H1 (cell line): ENCODE measurements at regions not wholly inside any gene's neighbourhood (a gene's known extent, or its start where the extent isn't known, plus 50 kb on each side); places are given as distances from the start of the nearest gene placed in this dataset.

Source experiments
- CTCF ChIA-PET: fragments of 300-600 bp; sonication (Branson Sonifier 250); formaldehyde crosslinking; loops from one replicate; lab custom pipeline; 2021; ENCODE audit not compliant: partially characterized antibody; lab: Charles Lee
- POLR2A ChIA-PET: fragments of 300-600 bp; sonication (Branson Sonifier 250); formaldehyde crosslinking; loops from one replicate; lab custom pipeline; 2021; ENCODE audit warnings: inconsistent platforms; ENCODE audit not compliant: partially characterized antibody; lab: Charles Lee
- DNase-seq, 2 experiments: peaks; one replicate each; pipeline versions ENCODE4 v3.0.0 to v3.0.0-alpha.2; 2010 to 2022; ENCODE audit warnings: low spot score in 2 of 2, low read depth in 1 of 2, mixed read lengths in 1 of 2
- FAIRE-seq: peaks from 2 replicates; lab custom pipeline; 2011; peaks lifted over from hg19 to GRCh38; lab: Jason Lieb, UNC
- H2AFZ ChIP-seq: 2 replicates; pipeline ENCODE4 v1.8.1; 2012; ENCODE audit warnings: low read length, inconsistent platforms
- H2AK5ac ChIP-seq: 2 replicates; pipeline ENCODE4 v1.6.1; 2013; ENCODE audit warnings: low read depth, low read length
- H2BK120ac ChIP-seq: replicated peaks from 2 replicates; pipeline ENCODE3; 2013; ENCODE audit warnings: low read depth, low read length, inconsistent platforms
- H2BK12ac ChIP-seq: 2 replicates; pipeline ENCODE4 v1.6.1; 2013; ENCODE audit warnings: low read depth, low read length
- H2BK15ac ChIP-seq: 2 replicates; pipeline ENCODE4 v1.6.1; 2013; ENCODE audit warnings: low read length
- H2BK20ac ChIP-seq: 2 replicates; pipeline ENCODE4 v1.6.1; 2013; ENCODE audit warnings: low read length
- H2BK5ac ChIP-seq: 2 replicates; pipeline ENCODE4 v1.6.1; 2013; ENCODE audit warnings: low read depth, low read length
- H3K14ac ChIP-seq: 2 replicates; pipeline ENCODE4 v1.6.1; 2013; ENCODE audit warnings: inconsistent platforms; ENCODE audit not compliant: insufficient read length
- H3K18ac ChIP-seq: 2 replicates; pipeline ENCODE4 v1.6.1; 2013; ENCODE audit warnings: low read length; ENCODE audit errors: extremely low read depth
- H3K23ac ChIP-seq: 2 replicates; pipeline ENCODE4 v1.6.1; 2013; ENCODE audit warnings: inconsistent platforms; ENCODE audit not compliant: insufficient read length
- H3K23me2 ChIP-seq: 2 replicates; pipeline ENCODE4 v1.6.1; 2013; ENCODE audit warnings: low read depth, low read length
- H3K27ac ChIP-seq: 2 replicates; pipeline ENCODE4 v1.6.1; 2011; ENCODE audit warnings: low read depth, low read length, inconsistent platforms
- H3K27me3 ChIP-seq, 4 experiments: replicated peaks in 1 of 4; 1 replicate in 1 of 4; 2 replicates in 3 of 4; pipeline versions ENCODE4 v1.6.1 to v1.8.1; 2011 to 2013; ENCODE audit warnings: low read length in 3 of 4, mild to moderate bottlenecking in 3 of 4, inconsistent platforms in 2 of 4, mixed read lengths in 2 of 4, moderate library complexity in 1 of 4; ENCODE audit not compliant: control insufficient read depth in 3 of 4, insufficient read depth in 3 of 4; ENCODE audit errors: extremely low read depth in 1 of 4
- H3K36me3 ChIP-seq, 4 experiments: 2 replicates each; pipeline versions ENCODE4 v1.6.1 to v1.8.1; 2011 to 2013; ENCODE audit warnings: mild to moderate bottlenecking in 4 of 4, low read length in 3 of 4, moderate library complexity in 2 of 4, control low read depth in 1 of 4, inconsistent platforms in 1 of 4; ENCODE audit not compliant: insufficient read depth in 4 of 4, control insufficient read depth in 2 of 4
- H3K4ac ChIP-seq: replicated peaks from 2 replicates; pipeline ENCODE3; 2013; ENCODE audit warnings: low read length, low read depth, mixed read lengths, inconsistent platforms; ENCODE audit not compliant: insufficient read length
- H3K4me1 ChIP-seq, 4 experiments: replicated peaks in 1 of 4; 1 replicate in 1 of 4; 2 replicates in 3 of 4; pipeline versions ENCODE4 v1.6.1 to v1.8.1; 2011 to 2013; ENCODE audit warnings: low read length in 3 of 4, inconsistent platforms in 2 of 4, mixed read lengths in 1 of 4; ENCODE audit not compliant: insufficient read depth in 4 of 4, control insufficient read depth in 3 of 4
- H3K4me2 ChIP-seq, 2 experiments: 2 replicates each; pipeline versions ENCODE4 v1.6.1 to v1.8.1; 2011 to 2013; ENCODE audit warnings: low read depth in 2 of 2, low read length in 2 of 2, control low read depth in 1 of 2, inconsistent platforms in 1 of 2, mild to moderate bottlenecking in 1 of 2; ENCODE audit not compliant: insufficient read depth in 1 of 2
- H3K4me3 ChIP-seq, 4 experiments: fragments of 200-600, 300-600 bp in 1 of 4; sonication (generic), shearing (Covaris generic), sonication (Bioruptor Twin) in 1 of 4; 2 replicates each; pipeline versions ENCODE4 v1.5.1 to v1.8.1; 2011 to 2016; ENCODE audit warnings: low read length in 4 of 4, low read depth in 3 of 4, control low read depth in 2 of 4, inconsistent platforms in 2 of 4, mild to moderate bottlenecking in 2 of 4, mixed read lengths in 1 of 4, moderate library complexity in 1 of 4; ENCODE audit not compliant: insufficient read depth in 2 of 4; ENCODE audit errors: extremely low read depth in 1 of 4
- H3K56ac ChIP-seq: replicated peaks from 2 replicates; pipeline ENCODE3; 2013; ENCODE audit warnings: low read depth, mild to moderate bottlenecking, mixed read lengths, low read length, inconsistent platforms; ENCODE audit not compliant: insufficient read length
- H3K79me1 ChIP-seq: 2 replicates; pipeline ENCODE4 v1.6.1; 2013; ENCODE audit warnings: low read depth, low read length, control low read depth
- H3K79me2 ChIP-seq, 2 experiments: 2 replicates each; pipeline versions ENCODE4 v1.6.1 to v1.8.1; 2012 to 2013; ENCODE audit warnings: low read length in 2 of 2, mild to moderate bottlenecking in 2 of 2, inconsistent platforms in 1 of 2; ENCODE audit not compliant: insufficient read depth in 2 of 2, control insufficient read depth in 1 of 2
- H3K9ac ChIP-seq, 4 experiments: replicated peaks in 1 of 4; 1 replicate in 1 of 4; 2 replicates in 3 of 4; pipeline versions ENCODE4 v1.6.1 to v1.8.1; 2011 to 2013; ENCODE audit warnings: low read depth in 3 of 4, low read length in 3 of 4, control low read depth in 2 of 4, mild to moderate bottlenecking in 2 of 4, moderate library complexity in 2 of 4, inconsistent platforms in 1 of 4; ENCODE audit errors: extremely low read depth in 1 of 4
- H3K9me3 ChIP-seq, 2 experiments: 2 replicates each; pipeline versions ENCODE4 v1.6.1 to v1.8.1; 2012 to 2013; ENCODE audit warnings: mild to moderate bottlenecking in 2 of 2, moderate library complexity in 2 of 2, control low read depth in 1 of 2, inconsistent platforms in 1 of 2, low read depth in 1 of 2, low read length in 1 of 2, mixed read lengths in 1 of 2; ENCODE audit not compliant: insufficient read depth in 2 of 2
- H4K20me1 ChIP-seq, 2 experiments: replicated peaks in 1 of 2; 2 replicates each; pipeline versions ENCODE3 to v1.8.1; 2011 to 2013; ENCODE audit warnings: inconsistent platforms in 2 of 2, low read length in 2 of 2, mild to moderate bottlenecking in 1 of 2; ENCODE audit not compliant: insufficient read depth in 2 of 2, control insufficient read depth in 1 of 2
- H4K5ac ChIP-seq: 2 replicates; pipeline ENCODE4 v1.6.1; 2013; ENCODE audit warnings: low read length, low read depth, mixed read lengths, inconsistent platforms; ENCODE audit not compliant: insufficient read length
- H4K8ac ChIP-seq: 2 replicates; pipeline ENCODE4 v1.8.0; 2013; ENCODE audit warnings: mild to moderate bottlenecking, moderate library complexity, low read length, inconsistent platforms; ENCODE audit not compliant: insufficient read depth; ENCODE audit errors: extremely low read depth
- H4K91ac ChIP-seq: replicated peaks from 2 replicates; pipeline ENCODE3; 2013; ENCODE audit warnings: low read length, mixed read lengths, inconsistent platforms; ENCODE audit not compliant: insufficient read length
- CEBPB ChIP-seq: IDR thresholded peaks from 2 replicates; pipeline ENCODE4 v1.6.1; 2012; ENCODE audit warnings: low read depth, low read length
- FOSL1 ChIP-seq: IDR thresholded peaks from 2 replicates; pipeline ENCODE4 v1.6.1; 2011; ENCODE audit warnings: mild to moderate bottlenecking, low read depth, low read length, moderate library complexity; ENCODE audit not compliant: insufficient read depth
- TEAD4 ChIP-seq: IDR thresholded peaks from 2 replicates; pipeline ENCODE4 v1.6.1; 2012; ENCODE audit warnings: low read depth, low read length, inconsistent platforms, mixed read lengths
- WGBS, 2 experiments: shearing (Covaris generic) in 1 of 2; methylation state at CpG; one replicate each; pipeline versions ENCODE4 v1.1.6 to v1.1.7; 2013 to 2015; ENCODE audit warnings: low lambda C conversion rate in 2 of 2, mixed read lengths in 2 of 2, inconsistent platforms in 1 of 2, low coverage in 1 of 2, missing lambda C conversion rate in 1 of 2; ENCODE audit not compliant: insufficient replicate concordance in 2 of 2, insufficient coverage in 1 of 2, insufficient read length in 1 of 2; ENCODE audit errors: extremely low coverage in 1 of 2, missing lambda C conversion rate in 1 of 2; 5-methylcytosine and 5-hydroxymethylcytosine counted together

DNA sequence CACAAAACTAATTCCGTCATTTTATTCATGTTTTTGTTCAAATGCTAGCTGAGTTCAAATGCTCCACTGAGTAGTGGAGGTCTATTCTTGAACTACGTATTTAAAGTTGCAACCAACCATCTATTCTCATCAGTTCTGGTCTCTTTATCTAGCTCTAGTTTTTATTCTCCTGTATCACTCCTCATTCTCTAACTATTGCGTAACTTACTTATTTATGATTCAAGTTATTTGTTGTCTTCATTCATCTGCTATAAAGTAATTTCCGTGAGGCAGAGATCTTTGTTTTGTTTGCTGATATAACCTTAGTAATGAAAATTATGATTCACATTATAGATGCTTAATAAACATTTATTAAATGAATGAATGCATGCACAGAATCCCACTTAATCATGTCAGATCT is 221.6 kb upstream of the ASCC3 start:
- Histone ChIP-seq H3K27ac (no peak overlapping the region), H2BK20ac (no peak overlapping the region), H3K14ac (no peak overlapping the region), H3K23me2 (no peaks in the 10 kb centered on the region), H4K8ac (no peak overlapping the region), H3K9ac (no peak overlapping the region), H4K20me1 (no peaks in the 10 kb centered on the region), H2BK120ac (no peak overlapping the region), H3K4me2 (no peak overlapping the region), H3K27me3 (no peaks in the 10 kb centered on the region), H3K79me1 (no peaks in the 10 kb centered on the region), H3K56ac (no peak overlapping the region), H3K36me3 (no peaks in the 10 kb centered on the region), H3K9me3 (no peaks in the 10 kb centered on the region), H3K4me3 (no peak overlapping the region), H2BK5ac (no peak overlapping the region), H3K4ac (no peak overlapping the region), H3K4me1 (no peaks in the 10 kb centered on the region), H3K18ac (no peak overlapping the region), H3K23ac (no peak overlapping the region), H2BK15ac (no peak overlapping the region), H4K5ac (no peak overlapping the region), H4K91ac (no peak overlapping the region), H2BK12ac (no peak overlapping the region), H2AFZ (no peak overlapping the region), H3K79me2 (no peaks in the 10 kb centered on the region), H2AK5ac (no peak overlapping the region)
- DNase-seq = no peak
- no peak for FAIRE-seq
- 69% methylated on average over 4 of the region's 4 CpGs; no CpG with 5 or more reads in 1 of the 2 experiments for WGBS, 2 experiments
- peak; percentile 85 for TF ChIP-seq CEBPB
- no peak for TF ChIP-seq TEAD4
- no peak for TF ChIP-seq FOSL1
- POLR2A ChIA-PET = no interaction called here
- CTCF ChIA-PET = interaction anchor here (0.7 to 1.5 kb wide), 4 partner anchors 10 to 138 kb away, joined by 3 to 6 read pairs (median 3); no protein-coding TSS in a partner anchor
